Chondrocyte (in vitro differentiated cells): ENCODE measurements at regions not wholly inside any gene's neighbourhood (a gene's known extent, or its start where the extent isn't known, plus 50 kb on each side); places are given as distances from the start of the nearest gene placed in this dataset.

Experiments used
- DNase-seq: peaks from one replicate; pipeline ENCODE4 v3.0.0; 2021; ENCODE audit warnings: mixed read lengths, low spot score
- H3K27ac Mint-ChIP-seq: one replicate; pipeline ENCODE4 v1.8.0; 2021; ENCODE audit warnings: mild to moderate bottlenecking, moderate library complexity, mixed read lengths; ENCODE audit not compliant: unreplicated experiment
- H3K27me3 Mint-ChIP-seq: 2 replicates; pipeline ENCODE4 v1.8.0; 2021; ENCODE audit warnings: low read depth, mixed read lengths
- H3K36me3 Mint-ChIP-seq: 2 replicates; pipeline ENCODE4 v1.8.0; 2021; ENCODE audit warnings: low read depth, mixed read lengths
- H3K4me1 Mint-ChIP-seq: 2 replicates; pipeline ENCODE4 v1.8.0; 2021; ENCODE audit warnings: low read depth, mild to moderate bottlenecking, mixed read lengths
- H3K4me3 Mint-ChIP-seq: one replicate; pipeline ENCODE4 v1.8.0; 2021; ENCODE audit warnings: mild to moderate bottlenecking, moderate library complexity, mixed read lengths; ENCODE audit not compliant: unreplicated experiment
- H3K9me3 Mint-ChIP-seq: 2 replicates; pipeline ENCODE4 v1.8.0; 2021; ENCODE audit warnings: low read depth, mixed read lengths
- CTCF ChIP-seq: fragments of 200-600 bp; sonication (generic); IDR thresholded peaks from 2 replicates; pipeline ENCODE4 v1.5.0; 2021; ENCODE audit warnings: antibody characterized with exemption, mild to moderate bottlenecking, moderate library complexity

GRCh38 chr10:123464430-123465323, 201.5 kb upstream of the GPR26 start:
- Mint-ChIP-seq H3K4me1 (no peaks in the 10 kb centered on the region), H3K4me3 (no peak overlapping the region), H3K9me3 (peaks cover 6% of the 10 kb centered on the region), H3K27me3 (no peaks in the 10 kb centered on the region), H3K36me3 (no peaks in the 10 kb centered on the region), H3K27ac (no peak overlapping the region)
- no peak for TF ChIP-seq CTCF
- DNase-seq = no peak

DNA sequence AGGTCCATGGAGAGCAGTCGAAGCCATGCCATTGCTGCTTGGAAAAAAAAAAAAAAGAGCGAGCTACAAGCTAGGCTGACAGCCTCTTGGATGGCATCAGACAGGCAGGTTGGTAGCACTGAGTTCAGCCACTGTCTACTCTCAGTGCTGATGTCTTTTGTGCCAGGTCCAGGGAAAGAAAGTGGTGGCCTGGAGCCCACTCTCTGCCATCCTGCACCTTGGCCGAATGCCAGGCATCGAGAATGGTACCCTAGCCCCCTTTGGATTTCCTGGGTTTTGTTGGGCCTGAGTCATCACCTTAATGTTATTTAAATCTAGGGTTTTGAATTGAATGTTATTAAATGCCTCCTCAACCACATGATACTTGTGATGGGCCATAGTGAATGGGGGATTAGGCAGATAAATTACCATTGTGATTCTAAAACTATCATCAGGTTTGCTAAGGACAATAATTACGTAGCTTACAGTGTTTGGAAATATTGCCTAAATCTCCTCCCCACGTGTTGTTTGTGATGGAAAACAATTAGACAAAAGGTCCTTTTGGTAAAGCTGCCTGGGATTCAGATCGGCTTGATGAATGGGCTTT, 195.7 kb upstream of the GPR26 start:
- no peak for TF ChIP-seq CTCF
- Mint-ChIP-seq H3K27ac (no peak overlapping the region), H3K36me3 (no peaks in the 10 kb centered on the region), H3K9me3 (peaks cover 6% of the 10 kb centered on the region), H3K4me3 (no peak overlapping the region), H3K27me3 (peaks cover 13% of the 10 kb centered on the region), H3K4me1 (no peaks in the 10 kb centered on the region)
- DNase-seq = no peak

- TF ChIP-seq CTCF = no peak
- Mint-ChIP-seq H3K4me3 (no peak overlapping the region), H3K4me1 (no peaks in the 10 kb centered on the region), H3K9me3 (peaks cover 6% of the 10 kb centered on the region), H3K27ac (no peak overlapping the region), H3K27me3 (peaks cover 15% of the 10 kb centered on the region), H3K36me3 (no peaks in the 10 kb centered on the region)
- no peak for DNase-seq
Measured at GRCh38 chr10:123471811-123472210, 194.3 kb upstream of the GPR26 start.

GRCh38 chr10:123472606-123473005, 193.5 kb upstream of the GPR26 start:
- Mint-ChIP-seq H3K36me3 (no peaks in the 10 kb centered on the region), H3K27ac (no peak overlapping the region), H3K27me3 (peaks cover 15% of the 10 kb centered on the region), H3K9me3 (peaks cover 6% of the 10 kb centered on the region), H3K4me3 (no peak overlapping the region), H3K4me1 (no peaks in the 10 kb centered on the region)
- DNase-seq = no peak
- no peak for TF ChIP-seq CTCF

GRCh38 chr10:123474700-123475099, 191.5 kb upstream of the GPR26 start:
- H3K36me3 Mint-ChIP-seq = no peaks in the 10 kb centered on the region
- no peak for DNase-seq
- H3K27me3 Mint-ChIP-seq = peaks cover 17% of the 10 kb centered on the region
- no peak overlapping the region for H3K27ac Mint-ChIP-seq
- H3K4me3 Mint-ChIP-seq = no peak overlapping the region
- H3K9me3 Mint-ChIP-seq = no peaks in the 10 kb centered on the region
- no peak for TF ChIP-seq CTCF
- no peaks in the 10 kb centered on the region for H3K4me1 Mint-ChIP-seq
